Endothelial cell of umbilical vein (primary cell): ENCODE measurements at regions not wholly inside any gene's neighbourhood (a gene's known extent, or its start where the extent isn't known, plus 50 kb on each side); places are given as distances from the start of the nearest gene placed in this dataset.

Experiments used
- BruUV-seq: library from RNA; stranded (reverse); fragments of 400-500 nt; replicated peaks from 2 replicates; lab custom pipeline; 2021; lab: Mats Ljungman, UMichigan
- CTCF ChIA-PET: fragments of 300-600, 350-600 bp; sonication (Branson Sonifier 250); formaldehyde crosslinking; loops from one replicate; lab custom pipeline; 2021; ENCODE audit warnings: antibody characterized with exemption, inconsistent platforms; lab: Charles Lee
- POLR2A ChIA-PET: fragments of 300-600, 350-600 bp; sonication (Branson Sonifier 250); formaldehyde crosslinking; loops from one replicate; lab custom pipeline; 2021; ENCODE audit warnings: antibody characterized with exemption, inconsistent platforms; lab: Charles Lee
- DNase-seq: peaks from one replicate; pipeline ENCODE4 v3.0.0-alpha.2; 2011; ENCODE audit warnings: low read depth, low spot score
- FAIRE-seq: peaks from 2 replicates; lab custom pipeline; 2011; peaks lifted over from hg19 to GRCh38; lab: Jason Lieb, UNC
- H2AFZ ChIP-seq: 2 replicates; pipeline ENCODE4 v1.6.0; 2012; ENCODE audit warnings: low read depth, low read length, control low read depth, inconsistent platforms
- H3K27ac ChIP-seq: 2 replicates; pipeline ENCODE4 v1.5.1; 2011; ENCODE audit warnings: low read depth, mild to moderate bottlenecking, control low read depth, low read length, moderate library complexity; ENCODE audit not compliant: insufficient read depth
- H3K27me3 ChIP-seq, 2 experiments: 2 replicates each; pipeline versions ENCODE4 v1.6.0 to v1.6.1; 2011; ENCODE audit warnings: low read length in 2 of 2, mixed read lengths in 1 of 2; ENCODE audit not compliant: control insufficient read depth in 2 of 2, insufficient read depth in 2 of 2
- H3K36me3 ChIP-seq, 2 experiments: 2 replicates in 1 of 2; 3 replicates in 1 of 2; pipeline ENCODE4 v1.5.1; 2011; ENCODE audit warnings: low read length in 2 of 2, mild to moderate bottlenecking in 1 of 2, moderate library complexity in 1 of 2; ENCODE audit not compliant: control insufficient read depth in 2 of 2, insufficient read depth in 2 of 2; ENCODE audit errors: extremely low read depth in 1 of 2
- H3K4me1 ChIP-seq: 3 replicates; pipeline ENCODE4 v1.5.1; 2011; ENCODE audit warnings: mild to moderate bottlenecking, low read length; ENCODE audit not compliant: control insufficient read depth, insufficient read depth; ENCODE audit errors: extremely low read depth
- H3K4me2 ChIP-seq: 2 replicates; pipeline ENCODE4 v1.6.1; 2011; ENCODE audit warnings: low read length, control low read depth, mixed read lengths; ENCODE audit not compliant: insufficient read depth
- H3K4me3 ChIP-seq, 3 experiments: fragments of 200-600 bp in 1 of 3; sonication (generic), shearing (Covaris generic) in 1 of 3; replicated peaks in 1 of 3; 2 replicates each; pipeline ENCODE4 v1.5.1; 2011 to 2016; ENCODE audit warnings: control low read depth in 3 of 3, low read length in 3 of 3, mild to moderate bottlenecking in 2 of 3, inconsistent platforms in 1 of 3, low read depth in 1 of 3, moderate library complexity in 1 of 3; ENCODE audit not compliant: insufficient read depth in 1 of 3
- H3K79me2 ChIP-seq: 2 replicates; pipeline ENCODE4 v1.6.0; 2012; ENCODE audit warnings: low read length, inconsistent platforms; ENCODE audit not compliant: control insufficient read depth, insufficient read depth
- H3K9ac ChIP-seq: replicated peaks from 2 replicates; pipeline ENCODE3; 2011; ENCODE audit warnings: low read length, control low read depth; ENCODE audit not compliant: insufficient read depth; ENCODE audit errors: extremely low read depth
- H3K9me1 ChIP-seq: replicated peaks from 3 replicates; pipeline ENCODE4 v1.6.0; 2011; ENCODE audit warnings: mild to moderate bottlenecking, low read length; ENCODE audit not compliant: control insufficient read depth, insufficient read depth; ENCODE audit errors: extremely low read depth
- H3K9me3 ChIP-seq: replicated peaks from 2 replicates; pipeline ENCODE4 v1.5.1; 2012; ENCODE audit warnings: low read length, inconsistent platforms; ENCODE audit not compliant: control insufficient read depth, insufficient read depth
- H4K20me1 ChIP-seq: replicated peaks from 2 replicates; pipeline ENCODE3; 2011; ENCODE audit warnings: mild to moderate bottlenecking, low read length; ENCODE audit not compliant: control insufficient read depth, insufficient read depth; ENCODE audit errors: extremely low read depth
- CTCF ChIP-seq, 2 donors: IDR thresholded peaks; 1 replicate in 1 of 2; 2 replicates in 1 of 2; pipeline ENCODE4 v1.5.1; 2011; ENCODE audit warnings: low read length in 2 of 2, mild to moderate bottlenecking in 2 of 2, moderate library complexity in 2 of 2, control low read depth in 1 of 2, inconsistent platforms in 1 of 2, low read depth in 1 of 2; ENCODE audit not compliant: insufficient read depth in 1 of 2; ENCODE audit errors: extremely low read depth in 1 of 2
- EZH2 ChIP-seq: IDR thresholded peaks from 2 replicates; pipeline ENCODE4 v1.6.1; 2012; ENCODE audit warnings: borderline replicate concordance, low read depth, mild to moderate bottlenecking, moderate library complexity, low read length, inconsistent platforms; ENCODE audit not compliant: severe bottlenecking
- FOS ChIP-seq: IDR thresholded peaks from 2 replicates; pipeline ENCODE4 v1.6.1; 2011; ENCODE audit warnings: mild to moderate bottlenecking, low read length, moderate library complexity, borderline replicate concordance; ENCODE audit not compliant: insufficient read depth
- GATA2 ChIP-seq: IDR thresholded peaks from 2 replicates; pipeline ENCODE4 v1.7.0; 2011; ENCODE audit warnings: low read depth, mild to moderate bottlenecking, moderate library complexity, mixed read lengths, low read length; ENCODE audit not compliant: insufficient read length, insufficient read depth
- JUN ChIP-seq: IDR thresholded peaks from 2 replicates; pipeline ENCODE4 v1.6.1; 2011; ENCODE audit warnings: borderline replicate concordance, low read depth; ENCODE audit not compliant: insufficient read length, insufficient read depth
- MAX ChIP-seq: IDR thresholded peaks from 2 replicates; pipeline ENCODE4 v1.6.1; 2011; ENCODE audit not compliant: insufficient read depth, insufficient read length
- MYC ChIP-seq: IDR thresholded peaks from one replicate; pipeline ENCODE4 v1.6.1; 2011; ENCODE audit warnings: mild to moderate bottlenecking, low read depth, low read length
- POLR2A ChIP-seq: IDR thresholded peaks from 2 replicates; pipeline ENCODE4 v1.6.1; 2012; ENCODE audit warnings: low read depth, mild to moderate bottlenecking, control low read depth, low read length
- POLR2AphosphoS5 ChIP-seq: IDR thresholded peaks from 2 replicates; pipeline ENCODE4 v1.6.1; 2012; ENCODE audit warnings: low read depth, mild to moderate bottlenecking, control low read depth, low read length, moderate library complexity; ENCODE audit not compliant: insufficient read depth
- dilution Hi-C: fragments of 300-500 bp; cut with MboI; formaldehyde crosslinking; loops from one replicate; pipeline ENCODE4 v1.15.0; 2019; ENCODE audit warnings: low sequenced_read_pairs; ENCODE audit not compliant: extremely low pct_ligation_motif_present
- intact Hi-C: fragments of 100-400 bp; cut with micrococcal nuclease; formaldehyde crosslinking; loops from one replicate; pipeline ENCODE4 v1.10.0; 2022

DNA sequence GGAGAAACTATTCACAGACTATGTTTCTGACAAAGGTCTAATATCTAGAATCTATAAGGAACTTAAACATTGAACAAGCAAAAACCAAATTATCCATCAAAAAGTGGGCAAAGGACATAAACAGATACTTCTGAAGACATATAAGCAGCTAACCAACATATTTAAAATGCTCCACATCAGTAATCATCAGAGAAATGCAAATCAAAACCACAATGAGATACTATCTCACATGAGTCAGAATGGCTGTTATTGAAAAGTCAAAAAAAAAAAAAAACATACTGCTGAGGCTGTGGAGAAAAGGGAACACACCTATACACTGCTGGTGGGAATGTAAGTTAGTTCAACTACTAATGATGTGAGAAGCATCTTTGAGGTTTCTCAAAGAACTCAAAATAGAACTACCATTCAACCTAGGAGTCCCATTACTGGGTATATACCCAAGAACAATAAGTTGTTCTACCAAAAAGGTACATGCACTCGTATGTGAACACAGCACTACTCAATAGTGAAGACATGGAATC, 220.4 kb upstream of the TFPI start:
- no peaks in the 10 kb centered on the region for H3K9me3 ChIP-seq
- dilution Hi-C loops, result no loop called here
- peak; percentile 15 for FAIRE-seq
- DNase-seq, result peak; percentile 9
- no peaks in the 10 kb centered on the region for H3K27me3 ChIP-seq
- no TSS peak for BruUV-seq
- no peak overlapping the region for H3K4me2 ChIP-seq
- TF ChIP-seq GATA2 (peak; percentile 75), CTCF (IDR thresholded peaks at IDR 0.05; ENCODE audit: extremely low read depth in 1 of 2, insufficient read depth in 1 of 2, low read depth in 1 of 2, low read length in 2 of 2) (no peak), FOS (peak; percentile 41)
- H3K36me3 ChIP-seq, result no peaks in the 10 kb centered on the region
- H3K9me1 ChIP-seq, result no peaks in the 10 kb centered on the region
- H3K27ac ChIP-seq, result no peak overlapping the region
- ChIA-PET POLR2A (no interaction called here), CTCF (no interaction called here)
- no peaks in the 10 kb centered on the region for H3K79me2 ChIP-seq
- intact Hi-C loops, result no loop called here
- no peak overlapping the region for H3K9ac ChIP-seq
- H4K20me1 ChIP-seq, result no peaks in the 10 kb centered on the region
- no peak overlapping the region for H3K4me3 ChIP-seq
- H3K4me1 ChIP-seq, result peaks cover 5% of the 10 kb centered on the region
- no peak overlapping the region for H2AFZ ChIP-seq

GRCh38 chr2:187775196-187775595, 221.0 kb upstream of the TFPI start:
- Histone ChIP-seq H3K27ac (no peak overlapping the region), H3K4me2 (no peak overlapping the region), H2AFZ (no peak overlapping the region), H4K20me1 (no peaks in the 10 kb centered on the region), H3K9me1 (no peaks in the 10 kb centered on the region), H3K36me3 (no peaks in the 10 kb centered on the region), H3K9me3 (no peaks in the 10 kb centered on the region), H3K79me2 (no peaks in the 10 kb centered on the region), H3K27me3 (no peaks in the 10 kb centered on the region), H3K4me1 (peaks cover 5% of the 10 kb centered on the region), H3K4me3 (no peak overlapping the region), H3K9ac (no peak overlapping the region)
- FAIRE-seq, result no peak
- POLR2A ChIA-PET, result no interaction called here
- dilution Hi-C loops (no loop called here), intact Hi-C loops (no loop called here)
- CTCF ChIA-PET, result no interaction called here
- BruUV-seq, result no TSS peak
- no peak for TF ChIP-seq POLR2AphosphoS5
- no peak for TF ChIP-seq JUN
- TF ChIP-seq GATA2, result no peak
- TF ChIP-seq CTCF (IDR thresholded peaks at IDR 0.05; ENCODE audit: extremely low read depth in 1 of 2, insufficient read depth in 1 of 2, low read depth in 1 of 2, low read length in 2 of 2), result no peak
- no peak for TF ChIP-seq FOS
- TF ChIP-seq MYC, result no peak
- no peak for TF ChIP-seq POLR2A
- no peak for TF ChIP-seq EZH2
- TF ChIP-seq MAX, result no peak
- no peak for DNase-seq
